GM12891 (cell line): ENCODE measurements at regions not wholly inside any gene's neighbourhood (a gene's known extent, or its start where the extent isn't known, plus 50 kb on each side); places are given as distances from the start of the nearest gene placed in this dataset.

ENCODE experiments used
- DNase-seq: peaks from one replicate; pipeline ENCODE4 v3.0.0; 2011; ENCODE audit warnings: low spot score; ENCODE audit not compliant: insufficient read length
- FAIRE-seq: peaks from 2 replicates; lab custom pipeline; 2011; peaks lifted over from hg19 to GRCh38; lab: Jason Lieb, UNC
- PAX5 ChIP-seq: IDR thresholded peaks from 2 replicates; pipeline ENCODE4 v1.6.1; 2011; ENCODE audit warnings: low read length, moderate library complexity, mild to moderate bottlenecking; ENCODE audit not compliant: insufficient read depth, severe bottlenecking
- POLR2A ChIP-seq: IDR thresholded peaks from 2 replicates; pipeline ENCODE4 v1.6.1; 2011; ENCODE audit warnings: low read depth, low read length, control low read depth
- POLR2AphosphoS5 ChIP-seq: IDR thresholded peaks from 2 replicates; pipeline ENCODE4 v1.6.1; 2011; ENCODE audit warnings: low read depth, low read length, control low read depth
- POU2F2 ChIP-seq: IDR thresholded peaks from 2 replicates; pipeline ENCODE4 v1.6.1; 2011; ENCODE audit warnings: low read depth, mild to moderate bottlenecking, control low read depth, low read length, moderate library complexity
- SPI1 ChIP-seq: IDR thresholded peaks from 2 replicates; pipeline ENCODE4 v1.6.1; 2011; ENCODE audit warnings: low read depth, low read length, control low read depth
- TAF1 ChIP-seq: IDR thresholded peaks from 2 replicates; pipeline ENCODE4 v1.6.1; 2011; ENCODE audit warnings: low read depth, low read length, control low read depth

DNA sequence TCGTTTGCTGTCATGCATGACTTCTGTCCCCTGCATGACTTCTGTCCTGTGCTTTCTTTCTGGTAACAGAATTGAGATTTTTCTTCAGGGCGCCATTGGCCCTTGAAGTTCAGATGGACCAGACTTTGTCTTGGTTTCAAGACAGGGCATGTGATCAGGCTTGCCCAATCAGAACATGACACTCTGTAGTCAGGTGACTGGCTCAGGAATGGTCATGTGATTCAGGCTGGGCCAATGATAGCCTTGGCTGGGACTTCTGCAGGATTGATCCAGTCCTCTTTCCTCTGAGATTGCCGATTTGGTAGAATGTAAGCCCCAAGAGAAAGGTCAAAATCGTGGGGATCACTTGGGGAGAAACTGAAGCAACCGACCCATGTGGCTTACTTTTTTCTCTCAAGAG, 90.5 kb upstream of the ALX4 start:
- FAIRE-seq (no peak), DNase-seq (no peak)
- TF ChIP-seq TAF1 = no peak

DNA sequence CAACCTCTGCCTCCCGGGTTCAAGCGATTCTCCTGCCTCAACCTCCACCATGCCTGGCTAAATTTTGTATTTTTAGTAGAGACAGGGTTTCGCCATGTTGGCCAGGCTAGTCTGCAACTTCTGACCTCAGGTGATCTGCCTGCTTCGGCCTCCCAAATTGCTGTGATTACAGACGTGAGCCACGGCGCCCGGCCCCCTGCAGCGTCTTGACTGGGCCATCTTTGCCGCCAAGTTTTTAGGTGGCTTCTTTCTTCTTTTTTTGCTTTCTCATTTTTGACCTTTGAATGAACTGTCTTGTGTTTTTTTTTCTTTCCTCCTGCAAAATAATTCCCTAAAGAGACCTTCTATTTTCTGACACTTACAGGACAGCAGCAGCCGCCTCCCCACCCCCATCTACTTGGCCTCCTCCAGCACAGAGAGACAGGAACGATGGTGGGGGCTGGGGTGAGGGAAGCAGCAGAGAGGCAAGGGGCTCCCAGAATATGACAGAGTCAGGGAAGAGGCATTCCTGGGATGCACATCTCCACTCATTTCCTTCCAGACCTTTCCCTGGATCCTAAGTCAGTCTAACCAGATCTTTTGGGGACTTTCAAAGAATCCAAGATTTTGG, 92.6 kb upstream of the ALX4 start:
- DNase-seq = no peak
- FAIRE-seq = no peak
- TF ChIP-seq TAF1 = no peak
- no peak for TF ChIP-seq POLR2AphosphoS5
- no peak for TF ChIP-seq SPI1
- no peak for TF ChIP-seq POLR2A
- TF ChIP-seq PAX5 = no peak
- TF ChIP-seq POU2F2 = no peak

GRCh38 chr11:44403176-44403575, 93.2 kb upstream of the ALX4 start:
- DNase-seq (no peak), FAIRE-seq (no peak)
- TF ChIP-seq POLR2AphosphoS5 = no peak
- TF ChIP-seq TAF1 = no peak
- TF ChIP-seq POU2F2 = no peak
- no peak for TF ChIP-seq PAX5
- no peak for TF ChIP-seq POLR2A
- no peak for TF ChIP-seq SPI1

GRCh38 chr11:44403587-44404273, 93.8 kb upstream of the ALX4 start:
- FAIRE-seq (no peak), DNase-seq (no peak)
- TF ChIP-seq POU2F2 (no peak), PAX5 (no peak), POLR2AphosphoS5 (no peak), SPI1 (no peak), POLR2A (no peak), TAF1 (no peak)

DNA sequence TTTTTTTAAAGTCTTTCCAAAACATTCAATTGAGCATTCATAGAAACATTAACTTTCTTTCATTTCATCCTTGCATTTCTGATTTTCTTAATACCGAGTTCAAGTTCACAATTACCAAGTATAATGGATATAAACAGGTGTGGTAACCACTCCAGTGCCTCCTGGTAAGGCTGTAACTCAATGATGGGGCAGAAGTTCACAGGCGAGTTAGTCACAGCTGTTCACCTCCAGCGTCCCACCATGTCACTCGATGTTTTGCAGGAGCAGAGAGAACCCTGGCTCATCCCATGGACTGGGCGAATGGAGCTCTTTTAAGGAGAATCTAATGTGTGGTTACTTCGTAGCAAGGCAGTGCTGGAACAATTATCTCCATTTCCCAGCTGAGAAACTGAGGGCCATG, 94.4 kb upstream of the ALX4 start:
- no peak for DNase-seq
- TF ChIP-seq POLR2A (no peak), POU2F2 (no peak), TAF1 (no peak), PAX5 (no peak), SPI1 (no peak), POLR2AphosphoS5 (no peak)
- no peak for FAIRE-seq

GRCh38 chr11:44404736-44405395, 94.9 kb upstream of the ALX4 start:
- FAIRE-seq (no peak), DNase-seq (no peak)
- no peak for TF ChIP-seq POU2F2
- TF ChIP-seq PAX5 = no peak
- no peak for TF ChIP-seq TAF1
- TF ChIP-seq POLR2AphosphoS5 = no peak
- TF ChIP-seq POLR2A = no peak
- TF ChIP-seq SPI1 = no peak

- no peak for FAIRE-seq
- TF ChIP-seq POLR2AphosphoS5 (no peak), PAX5 (no peak), SPI1 (no peak), POLR2A (no peak), POU2F2 (no peak), TAF1 (no peak)
- DNase-seq = no peak
Observed at GRCh38 chr11:44407211-44407996, 97.5 kb upstream of the ALX4 start.

DNA sequence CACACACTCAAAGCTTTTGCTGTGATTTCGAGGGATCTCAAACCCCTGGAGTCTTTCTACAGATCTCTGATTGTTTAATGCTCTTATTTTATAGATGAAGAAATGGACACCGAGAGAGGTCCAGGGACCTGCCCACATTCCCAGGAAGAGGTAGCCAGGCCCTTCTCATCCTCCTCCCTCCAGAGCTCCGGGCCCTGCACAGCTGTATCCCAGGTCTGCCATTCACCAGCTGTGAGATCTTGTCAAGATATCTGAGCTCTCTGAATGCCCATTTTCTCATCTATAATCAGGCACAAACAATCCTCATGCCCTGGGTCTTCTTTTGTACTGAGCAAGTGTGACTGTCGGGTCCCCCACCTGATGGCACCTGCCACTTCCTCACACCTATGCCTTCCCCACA, 98.2 kb upstream of the ALX4 start:
- TF ChIP-seq POU2F2 = no peak
- no peak for TF ChIP-seq PAX5
- TF ChIP-seq POLR2AphosphoS5 = no peak
- no peak for TF ChIP-seq SPI1
- no peak for TF ChIP-seq TAF1
- TF ChIP-seq POLR2A = no peak
- FAIRE-seq (no peak), DNase-seq (no peak)
